Keratinocyte (primary cell): ENCODE measurements at regions not wholly inside any gene's neighbourhood (a gene's known extent, or its start where the extent isn't known, plus 50 kb on each side); places are given as distances from the start of the nearest gene placed in this dataset.

Source experiments
- DNase-seq: peaks from one replicate; pipeline ENCODE4 v3.0.0-alpha.2; 2011; ENCODE audit warnings: low read depth, missing footprints, low spot score
- FAIRE-seq: peaks from 2 replicates; lab custom pipeline; 2011; peaks lifted over from hg19 to GRCh38; lab: Jason Lieb, UNC
- H2AFZ ChIP-seq: 2 replicates; pipeline ENCODE4 v1.6.0; 2012; ENCODE audit warnings: low read length, control low read depth, inconsistent platforms; ENCODE audit not compliant: control insufficient read depth
- H3K27ac ChIP-seq: 2 replicates; pipeline ENCODE4 v1.5.1; 2011; ENCODE audit warnings: low read length; ENCODE audit not compliant: control insufficient read depth, insufficient read depth
- H3K27me3 ChIP-seq: 3 replicates; pipeline ENCODE4 v1.6.0; 2011; ENCODE audit warnings: low read length; ENCODE audit not compliant: control insufficient read depth, insufficient read depth; ENCODE audit errors: extremely low read depth
- H3K36me3 ChIP-seq, 2 experiments: 2 replicates in 1 of 2; 3 replicates in 1 of 2; pipeline ENCODE4 v1.5.1; 2011; ENCODE audit warnings: low read length in 2 of 2, mild to moderate bottlenecking in 1 of 2; ENCODE audit not compliant: control insufficient read depth in 2 of 2, insufficient read depth in 2 of 2; ENCODE audit errors: extremely low read depth in 1 of 2
- H3K4me1 ChIP-seq: 3 replicates; pipeline ENCODE4 v1.5.1; 2011; ENCODE audit warnings: low read length; ENCODE audit not compliant: control insufficient read depth, insufficient read depth; ENCODE audit errors: extremely low read depth
- H3K4me2 ChIP-seq: 3 replicates; pipeline ENCODE4 v1.6.0; 2011; ENCODE audit warnings: low read depth, low read length; ENCODE audit not compliant: control insufficient read depth, insufficient read depth; ENCODE audit errors: extremely low read depth
- H3K4me3 ChIP-seq, 3 experiments: fragments of 200-600 bp in 1 of 3; sonication (generic) in 1 of 3; 2 replicates in 2 of 3; 3 replicates in 1 of 3; pipeline ENCODE4 v1.5.1; 2011 to 2016; ENCODE audit warnings: low read length in 3 of 3, mild to moderate bottlenecking in 3 of 3, control low read depth in 2 of 3, inconsistent platforms in 1 of 3, low read depth in 1 of 3, mixed read lengths in 1 of 3, mixed run types in 1 of 3, moderate library complexity in 1 of 3; ENCODE audit not compliant: control insufficient read depth in 2 of 3, insufficient read depth in 2 of 3; ENCODE audit errors: extremely low read depth in 1 of 3
- H3K79me2 ChIP-seq: 2 replicates; pipeline ENCODE4 v1.6.0; 2012; ENCODE audit warnings: low read length; ENCODE audit not compliant: control insufficient read depth, insufficient read depth
- H3K9ac ChIP-seq: 3 replicates; pipeline ENCODE4 v1.6.0; 2011; ENCODE audit warnings: low read length; ENCODE audit not compliant: control insufficient read depth, insufficient read depth; ENCODE audit errors: extremely low read depth
- H3K9me1 ChIP-seq: 3 replicates; pipeline ENCODE4 v1.6.0; 2011; ENCODE audit warnings: low read length; ENCODE audit not compliant: control insufficient read depth, insufficient read depth; ENCODE audit errors: extremely low read depth
- H3K9me3 ChIP-seq: 2 replicates; pipeline ENCODE4 v1.5.1; 2012; ENCODE audit warnings: low read depth, low read length; ENCODE audit not compliant: control insufficient read depth
- H4K20me1 ChIP-seq: 3 replicates; pipeline ENCODE4 v1.6.0; 2011; ENCODE audit warnings: low read length; ENCODE audit not compliant: control insufficient read depth, insufficient read depth; ENCODE audit errors: extremely low read depth
- EZH2 ChIP-seq: IDR thresholded peaks from one replicate; pipeline ENCODE4 v1.6.1; 2012; ENCODE audit warnings: inconsistent platforms, mild to moderate bottlenecking, low read length, moderate library complexity
- dilution Hi-C: fragments of 300-500 bp; cut with MboI; formaldehyde crosslinking; loops from one replicate; pipeline ENCODE4 v1.7.0; 2020; ENCODE audit warnings: low sequenced_read_pairs; ENCODE audit not compliant: extremely low pct_ligation_motif_present
- TF ChIP-seq, protein P1 (sequence below), 3 experiments: IDR thresholded peaks in 1 of 3; conservative IDR thresholded peaks in 1 of 3; optimal IDR thresholded peaks in 1 of 3; 2 replicates in 2 of 3; 3 replicates in 1 of 3; pipeline versions ENCODE3 to v1.5.1; 2011; ENCODE audit warnings: low read length in 3 of 3, mild to moderate bottlenecking in 3 of 3, moderate library complexity in 2 of 3, control low read depth in 1 of 3, inconsistent platforms in 1 of 3; ENCODE audit not compliant: insufficient read depth in 2 of 3; ENCODE audit errors: extremely low read depth in 1 of 3

DNA sequence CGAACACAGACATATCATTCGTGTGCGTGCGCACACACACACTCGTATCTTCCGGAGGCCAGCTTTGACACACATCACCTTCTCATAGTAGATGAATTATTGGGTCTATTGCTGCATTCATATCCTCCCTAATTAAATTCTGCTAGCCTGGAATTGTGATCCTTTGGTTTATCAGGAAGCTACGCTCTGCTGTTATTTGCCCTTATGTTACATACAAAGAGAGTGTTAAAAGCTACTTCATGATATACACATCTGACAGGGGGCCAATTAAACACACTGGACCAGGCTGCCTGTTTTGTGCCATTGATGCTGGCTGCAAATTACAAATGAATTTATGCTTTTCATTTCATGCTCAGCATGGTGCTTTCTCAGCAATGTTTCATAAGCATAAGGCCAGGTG, 252.0 kb downstream of the RHOU start:
- dilution Hi-C loops = no loop called here
- Histone ChIP-seq H2AFZ (no peak overlapping the region), H3K36me3 (no peaks in the 10 kb centered on the region), H3K9me3 (no peaks in the 10 kb centered on the region), H3K4me2 (no peak overlapping the region), H3K4me1 (no peaks in the 10 kb centered on the region), H4K20me1 (no peaks in the 10 kb centered on the region), H3K27ac (no peak overlapping the region), H3K9me1 (no peaks in the 10 kb centered on the region), H3K79me2 (no peaks in the 10 kb centered on the region), H3K4me3 (no peak overlapping the region), H3K27me3 (no peaks in the 10 kb centered on the region), H3K9ac (no peak overlapping the region)
- no peak for FAIRE-seq
- TF ChIP-seq, protein P1, sequence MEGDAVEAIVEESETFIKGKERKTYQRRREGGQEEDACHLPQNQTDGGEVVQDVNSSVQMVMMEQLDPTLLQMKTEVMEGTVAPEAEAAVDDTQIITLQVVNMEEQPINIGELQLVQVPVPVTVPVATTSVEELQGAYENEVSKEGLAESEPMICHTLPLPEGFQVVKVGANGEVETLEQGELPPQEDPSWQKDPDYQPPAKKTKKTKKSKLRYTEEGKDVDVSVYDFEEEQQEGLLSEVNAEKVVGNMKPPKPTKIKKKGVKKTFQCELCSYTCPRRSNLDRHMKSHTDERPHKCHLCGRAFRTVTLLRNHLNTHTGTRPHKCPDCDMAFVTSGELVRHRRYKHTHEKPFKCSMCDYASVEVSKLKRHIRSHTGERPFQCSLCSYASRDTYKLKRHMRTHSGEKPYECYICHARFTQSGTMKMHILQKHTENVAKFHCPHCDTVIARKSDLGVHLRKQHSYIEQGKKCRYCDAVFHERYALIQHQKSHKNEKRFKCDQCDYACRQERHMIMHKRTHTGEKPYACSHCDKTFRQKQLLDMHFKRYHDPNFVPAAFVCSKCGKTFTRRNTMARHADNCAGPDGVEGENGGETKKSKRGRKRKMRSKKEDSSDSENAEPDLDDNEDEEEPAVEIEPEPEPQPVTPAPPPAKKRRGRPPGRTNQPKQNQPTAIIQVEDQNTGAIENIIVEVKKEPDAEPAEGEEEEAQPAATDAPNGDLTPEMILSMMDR (optimal IDR thresholded peaks at IDR 0.05 in 1 of 3, IDR thresholded peaks at IDR 0.05 in 1 of 3, conservative IDR thresholded peaks at IDR 0.05 in 1 of 3; ENCODE audit: extremely low read depth in 1 of 3, insufficient read depth in 2 of 3, low read length in 3 of 3) = no peak
- no peak for TF ChIP-seq EZH2
- DNase-seq = no peak

DNA sequence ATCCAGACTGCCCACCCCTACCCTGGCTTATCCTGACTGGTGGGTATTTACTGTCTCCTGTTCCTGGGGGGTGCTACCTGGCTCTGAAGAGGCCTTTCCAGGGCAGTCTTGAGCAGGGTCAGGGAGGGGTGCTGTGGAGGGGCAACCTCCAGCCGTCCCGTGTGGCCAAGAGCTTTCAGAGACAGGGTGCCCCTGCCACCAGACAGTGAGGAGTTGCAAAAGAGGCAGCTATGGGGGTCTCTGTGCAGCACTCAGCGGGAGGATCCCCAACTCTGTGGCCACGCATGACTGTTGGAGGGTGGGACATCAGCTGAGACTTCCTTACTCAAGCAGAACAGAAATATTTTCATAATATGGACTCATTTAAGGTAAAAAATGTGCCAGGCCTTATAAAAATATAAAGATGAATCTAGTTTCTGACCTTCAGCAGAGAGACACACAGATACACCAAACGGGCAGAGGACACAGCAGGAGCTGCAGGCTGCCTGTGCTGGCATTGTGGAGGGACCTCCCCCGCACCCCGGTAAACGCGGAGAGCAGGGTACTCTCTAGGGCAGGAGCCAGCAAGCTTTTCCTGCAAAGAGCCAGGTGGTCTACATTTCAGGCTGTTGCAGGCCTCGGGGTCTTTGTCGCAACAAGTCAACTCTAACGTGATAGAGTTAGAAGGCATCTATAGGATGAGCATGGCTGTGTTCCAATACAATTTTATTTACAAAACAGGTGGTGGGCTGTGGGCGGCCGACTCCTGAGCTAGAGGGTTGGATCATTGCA, 252.6 kb downstream of the RHOU start:
- H3K27ac ChIP-seq = no peak overlapping the region
- DNase-seq (no peak), FAIRE-seq (no peak)
- no peaks in the 10 kb centered on the region for H3K27me3 ChIP-seq
- H3K4me1 ChIP-seq = no peaks in the 10 kb centered on the region
- H2AFZ ChIP-seq = no peak overlapping the region
- H3K36me3 ChIP-seq = no peaks in the 10 kb centered on the region
- H3K9me3 ChIP-seq = no peaks in the 10 kb centered on the region
- no peak overlapping the region for H3K9ac ChIP-seq
- no peak overlapping the region for H3K4me3 ChIP-seq
- H3K4me2 ChIP-seq = no peak overlapping the region
- no peaks in the 10 kb centered on the region for H3K79me2 ChIP-seq
- dilution Hi-C loops = no loop called here
- no peaks in the 10 kb centered on the region for H4K20me1 ChIP-seq
- H3K9me1 ChIP-seq = no peaks in the 10 kb centered on the region
- TF ChIP-seq, protein P1 (optimal IDR thresholded peaks at IDR 0.05 in 1 of 3, IDR thresholded peaks at IDR 0.05 in 1 of 3, conservative IDR thresholded peaks at IDR 0.05 in 1 of 3; ENCODE audit: extremely low read depth in 1 of 3, insufficient read depth in 2 of 3, low read length in 3 of 3) = no peak
- TF ChIP-seq EZH2 = no peak
